Stimulated activated naive CD4-positive, alpha-beta T cell (primary cell): ENCODE measurements at regions not wholly inside any gene's neighbourhood (a gene's known extent, or its start where the extent isn't known, plus 50 kb on each side); places are given as distances from the start of the nearest gene placed in this dataset.

Experiments used
- DNase-seq, 6 experiments: peaks; one replicate each; lab custom pipeline; 2025; lab: John Stamatoyannopoulos, UW

DNA sequence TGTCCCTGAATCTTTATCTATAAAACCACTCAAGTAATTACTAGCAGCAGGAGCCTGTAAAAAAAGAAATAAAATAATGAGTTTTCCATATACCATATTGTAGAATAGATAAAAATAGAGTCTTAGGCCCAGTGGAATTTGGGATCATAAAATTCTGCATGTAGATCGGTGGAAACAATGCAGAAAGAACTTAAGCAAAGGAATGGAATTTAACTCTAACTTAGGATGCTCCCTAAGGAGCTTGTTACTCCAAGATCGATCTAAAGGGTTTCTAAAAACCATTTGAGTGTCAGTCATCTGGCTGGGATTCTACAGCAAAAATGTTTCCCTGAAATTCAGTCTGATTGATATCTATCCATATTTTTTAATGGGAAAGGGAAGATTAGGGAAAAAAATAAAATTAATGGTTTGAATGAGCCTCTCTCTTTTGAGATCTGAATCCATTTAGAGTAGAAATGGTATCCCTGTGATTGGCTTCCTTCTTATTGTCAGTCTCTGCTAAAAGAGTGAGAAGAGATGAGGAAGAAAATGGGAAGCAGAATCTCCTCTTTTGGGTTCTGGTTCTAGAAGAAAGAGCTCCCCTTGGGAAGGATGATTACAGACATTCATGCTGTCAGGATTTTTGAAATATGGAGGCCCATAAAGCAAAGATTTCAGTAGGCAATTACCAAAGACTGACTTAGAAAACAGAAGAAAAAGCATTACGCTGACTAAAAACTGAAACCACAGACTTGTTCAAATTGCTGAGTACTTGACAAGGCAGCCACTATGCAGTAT, 564.3 kb upstream of the MARCKS start:
- no peak for DNase-seq

GRCh38 chr6:113293423-113293740, 563.8 kb upstream of the MARCKS start:
- no peak for DNase-seq

DNA sequence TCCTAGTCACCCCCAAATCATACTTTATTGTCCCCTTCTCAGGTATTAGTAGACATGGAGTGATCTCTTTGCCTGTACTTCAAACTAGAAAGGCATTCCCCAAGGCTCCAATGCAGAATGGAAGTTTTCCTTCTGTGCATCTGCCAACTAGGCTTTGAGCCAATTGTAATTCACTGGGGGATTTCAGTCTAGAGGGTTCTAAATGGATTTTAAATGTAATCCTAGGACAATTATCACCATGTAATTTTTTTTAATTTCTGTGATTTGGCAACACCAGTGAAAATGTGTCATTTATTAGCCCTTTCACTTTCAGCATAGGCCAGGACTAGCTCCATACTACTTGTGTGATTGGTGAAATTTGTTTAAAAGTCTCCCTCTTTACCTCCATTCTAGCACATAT, 557.6 kb upstream of the MARCKS start:
- DNase-seq, result no peak

GRCh38 chr6:113301651-113302050, 555.5 kb upstream of the MARCKS start:
- DNase-seq, result no peak

DNA sequence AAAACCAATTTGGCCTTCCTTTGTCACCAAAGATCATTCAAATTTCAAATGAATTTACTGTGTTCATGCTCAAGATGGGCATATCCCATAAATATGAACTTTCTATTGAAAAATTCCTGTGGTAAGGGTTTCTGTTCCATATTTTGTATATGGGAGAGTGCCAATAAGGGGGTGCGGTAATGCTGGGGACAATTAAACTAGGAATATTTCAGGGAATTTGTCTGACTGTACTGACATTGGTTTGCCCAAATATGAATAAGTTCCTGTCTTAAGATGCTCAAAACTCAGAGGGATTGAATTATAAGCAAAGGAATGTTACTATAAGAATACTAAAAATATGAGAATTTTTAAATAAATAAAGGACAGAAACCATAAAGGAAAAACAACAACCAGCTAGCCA, 553.0 kb upstream of the MARCKS start:
- no peak for DNase-seq

GRCh38 chr6:113306552-113307145, 550.5 kb upstream of the MARCKS start:
- peak in 5 of 6 experiments; percentile 1 to 4 (median 2) for DNase-seq

DNA sequence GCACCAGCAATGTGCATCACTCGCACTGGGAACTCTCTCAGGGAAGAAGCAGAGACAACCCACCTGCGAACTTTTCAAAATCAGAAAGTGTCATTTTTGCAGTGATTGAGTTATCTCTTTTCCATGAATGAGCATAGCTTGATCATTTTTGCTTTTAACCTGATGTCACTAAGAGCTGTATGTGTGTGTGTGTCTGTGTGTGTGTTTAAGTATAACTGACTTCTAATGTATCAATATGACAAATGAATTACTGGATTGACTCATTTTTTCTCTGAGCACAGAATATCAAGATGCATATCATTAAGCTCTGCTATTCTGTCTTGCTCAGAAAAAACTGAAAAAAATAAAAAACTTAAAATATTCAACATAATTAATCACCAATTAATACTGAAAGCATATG, 548.9 kb upstream of the MARCKS start:
- DNase-seq, result no peak

DNA sequence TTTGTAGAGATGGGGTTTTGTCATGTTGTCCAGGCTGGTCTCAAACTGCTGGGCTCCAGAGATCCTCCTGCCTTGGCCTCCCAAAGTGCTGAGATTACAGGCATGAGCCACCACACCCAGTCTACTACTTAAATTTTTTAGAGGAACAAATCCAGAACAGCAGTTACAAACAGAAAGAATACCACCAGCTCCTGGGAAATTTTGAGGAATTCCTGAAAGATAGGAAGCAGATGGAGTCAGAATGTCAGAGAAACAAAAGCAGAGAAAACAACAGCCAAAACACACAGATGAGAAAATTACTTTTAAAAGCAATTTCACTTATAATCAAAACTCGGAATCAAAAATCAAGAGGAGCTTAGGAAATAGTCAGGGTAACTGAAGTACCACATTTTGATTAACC, 543.3 kb upstream of the MARCKS start:
- no peak for DNase-seq

GRCh38 chr6:113315165-113315564, 542.0 kb upstream of the MARCKS start:
- DNase-seq, result no peak

DNA sequence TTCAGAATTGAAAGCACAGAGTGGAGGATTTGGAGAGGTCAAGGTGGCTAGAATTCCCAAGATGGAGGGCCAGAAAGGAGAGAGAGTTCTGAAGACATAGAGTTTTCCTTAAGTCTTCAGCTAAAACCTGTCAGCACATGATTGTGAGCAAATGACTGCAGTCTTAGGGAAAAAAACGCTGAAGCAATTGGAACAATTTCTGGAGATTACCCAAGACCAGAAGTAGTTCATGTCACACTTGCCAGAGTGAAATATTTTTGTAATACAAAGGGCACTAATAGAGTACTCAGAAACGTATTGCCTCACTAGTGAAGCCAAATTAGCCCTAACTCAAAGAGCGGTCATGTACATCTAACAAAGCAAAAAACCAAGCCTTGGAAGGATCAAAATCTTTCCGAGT, 541.3 kb upstream of the MARCKS start:
- DNase-seq, result no peak

DNA sequence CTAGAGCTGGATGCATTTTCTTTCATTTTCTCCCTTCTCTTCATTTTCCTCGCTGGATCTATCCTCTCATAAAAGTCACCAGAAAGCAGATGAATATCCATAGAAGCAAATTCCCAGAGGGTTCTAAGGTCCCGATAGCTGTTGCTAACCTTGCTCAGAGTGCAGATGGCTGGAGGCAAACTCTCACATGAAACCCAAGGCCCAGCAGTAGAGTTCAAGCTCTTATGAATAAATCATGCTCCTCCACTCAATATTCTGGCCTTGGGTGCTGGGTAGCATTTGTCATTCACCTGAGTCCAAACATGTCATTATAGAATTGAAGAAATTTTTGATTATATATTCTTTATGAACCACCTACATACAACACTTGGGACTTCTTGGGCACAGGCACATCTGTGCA, 539.7 kb upstream of the MARCKS start:
- no peak for DNase-seq

- DNase-seq, result no peak
Measured at GRCh38 chr6:113317891-113318574, 539.1 kb upstream of the MARCKS start.

- no peak for DNase-seq
Measured at GRCh38 chr6:113318575-113318917, 538.6 kb upstream of the MARCKS start.

GRCh38 chr6:113320653-113321052, 536.5 kb upstream of the MARCKS start:
- no peak for DNase-seq

GRCh38 chr6:113326781-113327180, 530.4 kb upstream of the MARCKS start:
- no peak for DNase-seq

DNA sequence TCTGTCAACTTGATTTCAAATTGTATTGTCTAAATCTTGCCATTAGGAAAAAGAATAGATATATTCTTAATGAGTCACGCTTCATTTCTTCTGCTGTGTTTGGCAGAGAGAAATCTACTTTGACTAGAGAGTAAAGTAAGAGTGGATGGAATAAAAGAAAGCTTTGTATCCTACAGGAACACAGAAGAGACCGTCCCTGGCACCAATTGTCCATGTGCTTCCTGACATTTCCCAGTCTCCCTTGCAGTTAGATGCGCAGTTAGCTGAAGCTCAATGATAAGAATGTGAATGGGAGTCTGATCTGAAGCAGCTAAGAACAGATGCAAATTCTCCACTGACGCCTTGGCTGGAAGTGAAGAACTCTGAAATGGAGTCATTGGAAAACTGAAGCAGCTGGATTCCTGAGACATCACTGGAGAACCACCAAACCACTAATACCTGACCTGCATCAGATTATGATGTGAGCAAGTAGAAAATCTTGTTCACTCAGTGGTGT, 528.2 kb upstream of the MARCKS start:
- DNase-seq, result no peak

DNA sequence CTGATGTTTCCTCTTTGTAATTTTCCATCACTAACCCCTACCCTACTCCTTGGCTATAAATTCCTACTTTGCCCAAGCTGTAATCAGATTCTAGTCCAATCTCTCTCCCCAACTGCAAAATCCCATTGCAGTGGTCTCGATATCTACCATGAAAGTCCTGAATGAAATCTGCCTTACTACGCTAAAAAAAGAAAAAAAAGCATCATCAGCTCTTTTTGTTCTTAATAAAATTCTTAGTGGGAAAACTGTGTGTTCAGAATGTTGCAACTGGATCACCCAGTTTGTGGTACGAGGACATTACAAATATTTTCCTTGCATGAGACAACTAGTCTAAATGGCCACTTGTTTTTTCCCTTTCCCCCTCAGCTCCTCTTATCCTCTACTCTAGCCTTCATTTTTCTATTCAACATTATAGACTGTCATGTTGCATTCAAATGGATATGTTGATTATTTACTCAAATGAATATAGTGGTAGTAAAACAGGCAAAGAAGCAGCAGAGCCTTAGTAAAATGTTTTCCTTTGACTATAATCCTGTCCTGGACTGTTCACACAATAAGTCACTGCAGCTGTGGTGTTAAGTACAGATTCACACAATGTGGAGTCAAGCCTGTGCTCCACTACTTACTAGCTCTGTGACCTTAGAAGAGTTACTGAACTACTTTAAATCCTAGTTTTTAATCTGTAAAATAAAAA, 527.1 kb upstream of the MARCKS start:
- no peak for DNase-seq

DNA sequence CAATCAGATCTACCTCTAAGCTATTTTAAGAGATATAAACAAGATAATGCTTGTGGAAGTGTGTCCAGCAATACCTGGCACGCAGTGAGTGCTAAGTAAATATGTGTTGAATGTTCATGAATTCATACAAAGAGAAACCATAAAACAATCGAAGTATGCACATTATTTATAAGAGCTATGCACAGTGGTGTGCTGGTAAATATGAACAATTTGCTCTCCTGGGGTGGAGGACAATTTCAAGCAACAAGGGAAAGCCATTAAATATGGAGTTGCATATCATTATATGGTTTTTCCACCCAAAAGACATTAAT, 526.6 kb upstream of the MARCKS start:
- no peak for DNase-seq

- DNase-seq, result no peak
Measured at GRCh38 chr6:113331021-113331420, 526.1 kb upstream of the MARCKS start.

DNA sequence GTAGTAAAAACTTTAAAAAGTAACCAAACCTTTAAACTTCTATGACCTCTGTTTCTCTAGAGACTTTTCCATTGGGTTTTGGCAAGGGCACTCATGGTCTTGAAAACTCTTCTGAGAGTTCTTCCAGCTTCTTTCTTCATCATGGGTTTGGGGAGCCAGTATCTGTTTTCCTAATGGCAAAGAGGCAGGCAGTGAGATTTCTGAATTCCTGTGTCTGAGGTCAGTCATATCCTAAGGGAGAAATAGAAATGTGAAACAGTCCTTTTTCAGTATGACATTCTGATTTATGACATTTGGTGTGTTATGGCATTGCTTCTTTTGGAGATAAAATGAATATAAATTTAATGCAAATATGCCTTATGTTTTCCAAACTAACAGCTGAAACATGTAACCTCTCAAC, 518.5 kb upstream of the MARCKS start:
- no peak for DNase-seq

DNA sequence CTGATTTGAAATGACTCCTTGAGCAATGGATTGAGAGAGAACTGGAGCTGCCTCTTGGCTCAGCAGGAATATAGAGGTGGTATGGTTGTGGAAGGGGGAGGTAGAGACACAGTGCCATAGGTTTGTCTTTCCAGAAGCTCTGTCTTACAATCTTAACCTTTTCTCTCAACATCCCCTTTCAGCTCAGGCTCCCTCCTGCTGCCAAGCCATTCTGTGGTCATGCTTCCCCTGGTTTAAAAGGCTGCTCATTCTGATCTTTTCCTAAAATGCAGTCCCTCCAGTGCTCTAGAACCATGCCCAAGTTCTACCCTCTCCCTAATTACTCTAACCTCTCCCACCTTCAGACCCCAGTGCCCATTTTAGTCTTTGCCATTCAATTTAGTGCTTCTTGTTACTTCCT, 517.9 kb upstream of the MARCKS start:
- DNase-seq, result no peak

- DNase-seq, result no peak
Measured at GRCh38 chr6:113340371-113340770, 516.8 kb upstream of the MARCKS start.

GRCh38 chr6:113343940-113344339, 513.2 kb upstream of the MARCKS start:
- no peak for DNase-seq
